Breast epithelium (tissue), 4 donors: ENCODE measurements at regions not wholly inside any gene's neighbourhood (a gene's known extent, or its start where the extent isn't known, plus 50 kb on each side); places are given as distances from the start of the nearest gene placed in this dataset.
A peak's percentile ranks its signal among the peaks of the same experiment; 100 is the strongest.

Experiments
- DNase-seq, 2 donors: peaks; one replicate each; pipeline ENCODE4 v3.0.0-alpha.2; 2019; ENCODE audit warnings: low spot score in 2 of 2
- H3K27ac ChIP-seq, 2 donors: fragments of 200-600 bp; sonication (generic) in 1 of 2; one replicate each; pipeline ENCODE4 v1.5.1; 2016 to 2019; ENCODE audit warnings: mild to moderate bottlenecking in 1 of 2
- H3K27me3 ChIP-seq, 2 donors: fragments of 200-600 bp; sonication (generic) in 1 of 2; one replicate each; pipeline versions ENCODE4 v1.5.1 to v1.6.0; 2017 to 2019; ENCODE audit warnings: control low read depth in 1 of 2, mild to moderate bottlenecking in 1 of 2
- H3K36me3 ChIP-seq: fragments of 200-600 bp; one replicate; pipeline ENCODE4 v1.5.1; 2019
- H3K4me1 ChIP-seq, 2 donors: fragments of 200-600 bp; sonication (generic); one replicate each; pipeline ENCODE4 v1.5.1; 2016 to 2019; ENCODE audit warnings: control low read depth in 1 of 2
- H3K4me3 ChIP-seq, 3 donors: fragments of 200-600 bp; sonication (generic); 1 replicate in 2 of 3; 2 replicates in 1 of 3; pipeline ENCODE4 v1.5.1; 2016 to 2019; ENCODE audit warnings: mild to moderate bottlenecking in 3 of 3, moderate library complexity in 2 of 3
- H3K9me3 ChIP-seq, 2 donors: fragments of 200-600 bp; sonication (generic) in 1 of 2; one replicate each; pipeline ENCODE4 v1.5.1; 2016 to 2019; ENCODE audit warnings: control low read depth in 1 of 2
- CTCF ChIP-seq, 3 donors: fragments of 450-650 bp; IDR thresholded peaks; one replicate each; pipeline ENCODE4 v1.5.1; 2016 to 2017; ENCODE audit warnings: antibody characterized with exemption in 3 of 3, mild to moderate bottlenecking in 3 of 3, moderate library complexity in 3 of 3
- POLR2A ChIP-seq: fragments of 450-650 bp; IDR thresholded peaks from one replicate; pipeline ENCODE4 v1.6.1; 2016; ENCODE audit warnings: antibody characterized with exemption, mild to moderate bottlenecking, moderate library complexity
- POLR2AphosphoS5 ChIP-seq, 3 donors: sonication (generic); formaldehyde crosslinking; IDR thresholded peaks; one replicate each; pipeline ENCODE4 v1.6.1; 2017; ENCODE audit warnings: antibody characterized with exemption in 3 of 3
- intact Hi-C: fragments of 100-400 bp; cut with DNase I; formaldehyde crosslinking; loops from one replicate; pipeline ENCODE4 v1.15.1; 2023; ENCODE audit warnings: low total_unique reads

GRCh38 chr3:127071597-127072001 is 88.7 kb downstream of the PLXNA1 start:
- H3K36me3 ChIP-seq, result no peaks in the 10 kb centered on the region
- H3K27me3 ChIP-seq, result no peaks in the 10 kb centered on the region
- peaks cover 15 to 24% of the 10 kb centered on the region in 2 donors for H3K4me1 ChIP-seq
- intact Hi-C loops, result no loop called here
- no peak overlapping the region for H3K27ac ChIP-seq
- no peak overlapping the region for H3K4me3 ChIP-seq
- no peak for TF ChIP-seq CTCF (IDR thresholded peaks at IDR 0.05)
- no peak for TF ChIP-seq POLR2A
- no peak for TF ChIP-seq POLR2AphosphoS5 (IDR thresholded peaks at IDR 0.05)
- no peaks in the 10 kb centered on the region for H3K9me3 ChIP-seq
- DNase-seq, result no peak

GRCh38 chr3:127072221-127072771 is 89.4 kb downstream of the PLXNA1 start:
- Histone ChIP-seq H3K27me3 (no peaks in the 10 kb centered on the region), H3K4me1 (peaks cover 15 to 24% of the 10 kb centered on the region in 2 donors), H3K4me3 (no peak overlapping the region), H3K9me3 (no peaks in the 10 kb centered on the region), H3K36me3 (no peaks in the 10 kb centered on the region), H3K27ac (peak overlapping the region; percentile 50 to 85)
- TF ChIP-seq POLR2A (no peak), POLR2AphosphoS5 (IDR thresholded peaks at IDR 0.05) (no peak), CTCF (IDR thresholded peaks at IDR 0.05) (no peak)
- no peak for DNase-seq
- intact Hi-C loops, result no loop called here

- Histone ChIP-seq H3K9me3 (no peaks in the 10 kb centered on the region), H3K36me3 (no peaks in the 10 kb centered on the region), H3K27ac (peak overlapping the region; percentile 50 to 85), H3K27me3 (no peaks in the 10 kb centered on the region), H3K4me1 (peaks cover 15 to 24% of the 10 kb centered on the region in 2 donors), H3K4me3 (peak overlapping the region in 1 of 3 donors; percentile 8)
- DNase-seq, result no peak
- TF ChIP-seq POLR2A (no peak), CTCF (IDR thresholded peaks at IDR 0.05) (no peak), POLR2AphosphoS5 (IDR thresholded peaks at IDR 0.05) (no peak)
- intact Hi-C loops, result no loop called here
Measured at GRCh38 chr3:127072971-127073783, 90.3 kb downstream of the PLXNA1 start.

GRCh38 chr3:127073941-127074820 is 91.3 kb downstream of the PLXNA1 start:
- peak in 1 of 2 donors; percentile 82 for DNase-seq
- no peaks in the 10 kb centered on the region for H3K9me3 ChIP-seq
- TF ChIP-seq POLR2AphosphoS5 (IDR thresholded peaks at IDR 0.05) (peak in 1 of 3 donors; percentile 14), CTCF (IDR thresholded peaks at IDR 0.05) (no peak)
- intact Hi-C loops, result no loop called here
- H3K4me3 ChIP-seq, result peak overlapping the region in 1 of 3 donors; percentile 8
- peak overlapping the region; percentile 42 to 87 for H3K27ac ChIP-seq
- no peaks in the 10 kb centered on the region for H3K27me3 ChIP-seq
- H3K4me1 ChIP-seq, result peaks cover 15 to 24% of the 10 kb centered on the region in 2 donors
- no peaks in the 10 kb centered on the region for H3K36me3 ChIP-seq
